H1 (cell line): ENCODE measurements at regions not wholly inside any gene's neighbourhood (a gene's known extent, or its start where the extent isn't known, plus 50 kb on each side); places are given as distances from the start of the nearest gene placed in this dataset.

Experiments
- ATF2 ChIP-seq: IDR thresholded peaks from 2 replicates; pipeline ENCODE4 v1.6.1; 2012; ENCODE audit warnings: low read length, inconsistent platforms
- BCL11A ChIP-seq, 2 experiments: IDR thresholded peaks; one replicate each; pipeline ENCODE4 v1.6.1; 2011; ENCODE audit warnings: low read depth in 2 of 2, low read length in 2 of 2, mild to moderate bottlenecking in 2 of 2
- CBX8 ChIP-seq: fragments of 300-800, 300-1000 bp; sonication (generic); IDR thresholded peaks from 2 replicates; pipeline ENCODE4 v1.7.1; 2016; ENCODE audit warnings: low read depth, low read length, borderline replicate concordance
- CHD7 ChIP-seq: fragments of 300-600 bp; sonication (generic); IDR thresholded peaks from 2 replicates; pipeline ENCODE4 v1.7.1; 2012; ENCODE audit warnings: low read length, moderate library complexity, mild to moderate bottlenecking, inconsistent platforms; ENCODE audit not compliant: insufficient replicate concordance
- EZH2 ChIP-seq: fragments of 200-600 bp; sonication (generic); IDR thresholded peaks from 2 replicates; pipeline ENCODE4 v1.7.1; 2012; ENCODE audit warnings: low read depth, mild to moderate bottlenecking, moderate library complexity, low read length, inconsistent platforms; ENCODE audit not compliant: severe bottlenecking
- JUND ChIP-seq: IDR thresholded peaks from 2 replicates; pipeline ENCODE4 v1.6.1; 2011; ENCODE audit warnings: mild to moderate bottlenecking, improper control_type of control experiment, low read length
- NANOG ChIP-seq: IDR thresholded peaks from 2 replicates; pipeline ENCODE4 v1.6.1; 2011; ENCODE audit warnings: low read length, low read depth, mild to moderate bottlenecking, inconsistent platforms; ENCODE audit not compliant: insufficient read depth, poor library complexity, severe bottlenecking
- RAD21 ChIP-seq, 2 experiments: IDR thresholded peaks in 1 of 2; conservative IDR thresholded peaks in 1 of 2; 2 replicates each; pipeline ENCODE4 v1.6.1; 2011; ENCODE audit warnings: low read depth in 2 of 2, low read length in 2 of 2, improper control_type of control experiment in 1 of 2, inconsistent platforms in 1 of 2, mild to moderate bottlenecking in 1 of 2, moderate library complexity in 1 of 2
- SIN3A ChIP-seq, 2 experiments: IDR thresholded peaks in 1 of 2; conservative IDR thresholded peaks in 1 of 2; 2 replicates each; pipeline ENCODE4 v1.6.1; 2011 to 2012; ENCODE audit warnings: low read length in 2 of 2, improper control_type of control experiment in 1 of 2, low read depth in 1 of 2, mild to moderate bottlenecking in 1 of 2

- TF ChIP-seq CHD7: no peak
- TF ChIP-seq ATF2: no peak
- no peak for TF ChIP-seq NANOG
- no peak for TF ChIP-seq RAD21 (IDR thresholded peaks at IDR 0.05 in 1 of 2, conservative IDR thresholded peaks at IDR 0.05 in 1 of 2; ENCODE audit: low read depth in 2 of 2, low read length in 2 of 2)
- no peak for TF ChIP-seq SIN3A (conservative IDR thresholded peaks at IDR 0.05 in 1 of 2, IDR thresholded peaks at IDR 0.05 in 1 of 2; ENCODE audit: low read depth in 1 of 2, low read length in 2 of 2)
- TF ChIP-seq CBX8: no peak
- no peak for TF ChIP-seq BCL11A (IDR thresholded peaks at IDR 0.05; ENCODE audit: low read depth in 2 of 2, low read length in 2 of 2)
- TF ChIP-seq EZH2: no peak
- no peak for TF ChIP-seq JUND
Measured at GRCh38 chr12:65725376-65725775, 98.9 kb upstream of the HMGA2 start (continued).
